Right lung (tissue), 2 donors: ENCODE measurements at regions not wholly inside any gene's neighbourhood (a gene's known extent, or its start where the extent isn't known, plus 50 kb on each side); places are given as distances from the start of the nearest gene placed in this dataset.

Source experiments
- DNase-seq, 2 donors: peaks; one replicate each; pipeline ENCODE4 v3.0.0-alpha.2; 2013

DNA sequence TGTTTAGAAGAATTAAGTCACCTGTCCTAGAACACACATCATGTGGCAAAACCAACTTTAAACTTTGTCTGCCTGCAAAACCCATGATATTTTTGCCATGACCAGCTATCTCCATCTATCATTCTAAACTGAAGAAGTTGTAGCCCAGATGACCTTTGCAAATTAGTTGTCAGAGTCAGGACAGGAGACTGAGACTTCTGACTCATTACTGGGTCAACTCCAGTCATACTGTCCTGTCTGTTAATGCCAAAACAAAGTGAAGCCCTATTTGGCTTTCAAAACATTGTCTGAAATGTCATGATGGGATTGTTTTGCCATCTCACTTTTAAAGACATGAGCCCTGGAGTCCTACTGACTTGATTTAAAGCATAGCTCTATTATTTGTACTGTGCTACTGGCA is 365.7 kb upstream of the CPEB2 start:
- DNase-seq: no peak

DNA sequence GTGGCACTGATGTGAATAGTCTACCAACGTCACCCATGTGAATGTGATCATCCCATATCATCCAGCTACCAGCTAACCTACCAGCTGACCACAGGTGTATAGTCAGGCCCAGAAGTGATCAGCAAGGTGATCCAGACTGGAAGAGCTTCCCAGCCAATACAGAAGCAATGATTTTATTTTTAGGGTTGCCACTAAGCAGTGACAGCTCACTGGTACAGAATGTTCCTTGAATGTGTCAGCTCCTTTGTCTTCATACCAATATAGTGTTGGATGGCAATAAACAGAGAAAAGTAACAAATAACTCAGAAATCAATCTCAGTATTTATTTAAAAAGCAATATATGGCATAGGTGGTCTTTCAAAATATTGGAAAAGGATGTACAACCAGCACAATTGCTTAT is 361.8 kb upstream of the CPEB2 start:
- no peak for DNase-seq

GRCh38 chr4:14641871-14642270 is 360.4 kb upstream of the CPEB2 start:
- no peak for DNase-seq

- no peak for DNase-seq
Measured at GRCh38 chr4:14644580-14645282, 357.6 kb upstream of the CPEB2 start.

GRCh38 chr4:14646831-14647230 is 355.4 kb upstream of the CPEB2 start:
- DNase-seq: no peak

GRCh38 chr4:14650127-14650526 is 352.2 kb upstream of the CPEB2 start:
- no peak for DNase-seq

- no peak for DNase-seq
Measured at GRCh38 chr4:14652522-14652921, 349.8 kb upstream of the CPEB2 start.

DNA sequence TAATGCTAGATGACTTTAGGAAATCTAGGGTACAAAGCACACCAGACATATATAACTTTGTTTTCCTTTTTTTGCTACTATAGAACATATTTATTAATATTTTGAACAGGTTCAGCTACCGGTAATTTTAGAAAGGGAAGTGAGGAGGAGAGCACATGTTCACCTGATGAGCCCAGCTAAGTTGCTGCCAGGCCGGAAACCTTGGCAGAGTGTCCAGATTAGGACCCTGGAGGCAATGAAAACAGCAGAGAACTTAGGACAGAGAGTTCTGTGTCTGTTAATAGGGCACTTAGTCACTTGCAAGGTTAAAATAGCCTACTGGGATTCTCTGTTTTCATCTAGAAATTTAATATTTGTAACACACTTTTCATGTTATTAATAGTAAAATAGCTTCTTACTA is 348.9 kb upstream of the CPEB2 start:
- no peak for DNase-seq

DNA sequence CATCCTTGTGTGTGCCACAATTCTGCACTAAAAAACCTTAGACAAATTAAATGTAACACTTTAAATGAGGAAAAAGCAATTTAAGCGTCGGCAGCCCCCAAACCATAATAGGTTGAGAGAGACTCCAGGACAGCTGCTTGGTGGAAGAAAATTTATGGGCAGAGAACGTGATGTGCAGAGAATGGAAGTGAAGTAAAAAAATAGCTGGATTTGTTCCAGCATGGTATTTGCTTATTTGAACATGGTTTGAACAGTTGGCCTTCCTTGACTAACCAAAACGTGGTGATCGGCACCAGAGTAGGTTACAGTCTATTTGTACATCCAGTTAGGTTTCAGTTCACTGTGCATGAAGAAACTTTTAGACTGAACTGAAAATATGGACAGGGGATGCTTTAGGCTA is 343.0 kb upstream of the CPEB2 start:
- no peak for DNase-seq

DNA sequence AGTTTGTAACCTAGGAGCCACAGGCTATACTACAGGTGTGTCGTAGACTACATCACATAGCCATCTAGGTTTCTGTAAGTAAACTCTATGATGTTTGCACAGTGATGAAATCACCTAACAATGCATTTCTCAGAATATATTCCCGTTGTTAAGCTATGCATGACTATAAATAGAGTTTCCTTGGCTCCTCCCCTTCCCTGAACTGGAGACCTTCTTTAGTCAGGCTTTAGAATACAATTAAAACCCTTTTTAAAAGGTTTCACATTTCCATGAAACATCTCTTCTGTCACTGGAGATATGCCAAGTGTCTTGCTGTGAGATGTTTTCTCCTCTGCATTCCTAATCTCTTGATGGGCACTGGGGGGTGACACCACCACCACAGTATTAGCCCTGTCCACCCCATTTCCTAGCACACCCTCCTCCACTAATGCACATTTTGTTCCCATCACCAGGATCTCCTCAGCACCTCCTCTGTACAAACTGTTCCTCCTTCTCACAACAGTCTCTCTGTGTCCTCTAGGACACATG is 334.6 kb upstream of the CPEB2 start:
- no peak for DNase-seq

DNA sequence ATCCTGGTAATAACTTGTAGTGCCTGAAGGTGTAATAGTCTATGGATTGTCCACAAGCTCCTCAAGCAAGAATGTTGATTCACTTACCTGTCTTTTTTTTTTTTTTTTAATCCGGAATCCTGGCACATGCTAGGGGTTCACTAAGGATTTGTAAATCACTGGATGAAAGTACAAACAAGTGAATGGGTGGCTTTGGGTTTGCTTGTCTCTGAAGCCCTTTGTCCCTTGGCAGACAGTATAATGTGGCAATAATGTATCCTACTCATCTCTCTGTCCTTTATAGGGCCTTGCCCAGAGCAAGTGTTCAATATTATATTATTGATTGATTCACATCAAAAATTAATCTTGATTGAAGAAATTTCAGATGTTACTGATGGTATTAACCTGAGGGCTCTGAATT is 334.0 kb upstream of the CPEB2 start:
- DNase-seq: no peak

DNA sequence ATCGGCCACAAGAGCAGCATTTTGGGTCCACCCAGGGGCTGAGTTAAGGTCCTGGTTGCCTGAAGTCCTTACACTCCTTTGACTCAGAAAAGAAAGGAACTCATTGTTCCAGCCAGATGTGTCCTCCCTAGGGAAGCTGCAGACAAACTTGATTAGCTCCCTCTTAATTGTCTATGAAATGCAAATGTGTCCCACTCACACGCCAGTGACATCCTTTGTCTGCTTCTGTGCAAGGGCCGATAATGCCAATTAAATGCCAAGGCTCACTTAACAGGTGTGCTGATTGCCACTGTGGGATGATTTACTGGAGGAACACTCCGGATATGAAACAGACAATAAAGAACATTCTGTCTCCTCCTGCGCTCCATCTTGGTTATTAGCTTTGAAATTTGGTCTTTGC is 332.9 kb upstream of the CPEB2 start:
- no peak for DNase-seq

- DNase-seq: no peak
Measured at GRCh38 chr4:14671146-14671545, 331.1 kb upstream of the CPEB2 start.

GRCh38 chr4:14675279-14675985 is 326.8 kb upstream of the CPEB2 start:
- DNase-seq: no peak

DNA sequence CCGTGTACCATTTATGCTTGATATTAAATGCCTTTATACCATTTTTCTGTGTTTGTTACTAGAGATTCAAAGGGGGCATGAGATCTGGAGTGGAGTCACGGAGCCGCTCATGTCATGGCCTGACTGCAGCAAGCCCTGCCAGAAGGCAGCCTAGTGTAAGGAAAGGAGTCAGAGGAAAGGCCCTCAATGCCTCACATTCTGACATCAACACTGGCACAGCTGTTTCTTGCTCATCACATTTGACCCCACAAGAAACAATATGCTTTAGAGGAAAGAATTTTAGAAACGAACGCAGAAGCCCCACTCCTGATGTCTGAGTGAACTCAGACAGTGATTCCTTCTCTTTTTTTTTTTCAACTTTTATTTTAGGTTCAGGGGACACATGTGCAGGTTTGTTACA is 322.4 kb upstream of the CPEB2 start:
- DNase-seq: no peak

- no peak for DNase-seq
Measured at GRCh38 chr4:14681330-14681729, 321.0 kb upstream of the CPEB2 start.

- DNase-seq: no peak
Measured at GRCh38 chr4:14693728-14694127, 308.6 kb upstream of the CPEB2 start.

DNA sequence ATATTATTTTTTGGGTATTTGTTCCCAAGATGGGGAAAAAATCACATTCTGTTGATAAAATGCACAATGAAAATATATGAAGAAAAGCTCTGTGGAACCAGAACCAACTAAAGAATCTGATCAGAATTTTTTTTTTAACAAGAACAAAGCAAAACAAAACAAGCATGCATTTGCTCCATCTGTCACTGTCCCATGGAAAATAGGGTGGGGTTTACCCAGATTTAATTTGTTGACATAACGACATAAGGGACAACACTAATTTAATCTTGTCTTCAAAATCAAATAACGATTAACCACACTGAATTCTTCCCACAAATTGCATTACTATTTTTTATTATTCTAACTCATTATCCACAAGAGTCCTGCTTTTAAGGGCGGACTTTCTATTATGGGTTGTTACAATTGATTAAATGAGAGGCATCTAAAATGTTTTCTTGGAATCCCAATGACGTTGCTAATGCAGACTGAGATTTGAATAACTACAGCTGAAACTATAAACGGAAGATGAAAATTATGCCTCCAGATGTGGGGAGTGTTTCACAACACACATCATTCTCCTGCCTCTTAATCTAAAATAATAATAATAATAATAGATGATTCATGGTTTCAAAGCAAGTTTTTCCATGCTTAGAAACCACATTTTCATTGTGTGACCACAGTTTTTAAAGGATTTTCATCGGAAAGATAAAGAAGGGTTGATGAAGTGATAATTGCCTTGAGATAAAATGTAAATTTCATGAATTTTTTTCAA is 307.0 kb upstream of the CPEB2 start:
- peak; percentile 38 to 56 for DNase-seq

DNA sequence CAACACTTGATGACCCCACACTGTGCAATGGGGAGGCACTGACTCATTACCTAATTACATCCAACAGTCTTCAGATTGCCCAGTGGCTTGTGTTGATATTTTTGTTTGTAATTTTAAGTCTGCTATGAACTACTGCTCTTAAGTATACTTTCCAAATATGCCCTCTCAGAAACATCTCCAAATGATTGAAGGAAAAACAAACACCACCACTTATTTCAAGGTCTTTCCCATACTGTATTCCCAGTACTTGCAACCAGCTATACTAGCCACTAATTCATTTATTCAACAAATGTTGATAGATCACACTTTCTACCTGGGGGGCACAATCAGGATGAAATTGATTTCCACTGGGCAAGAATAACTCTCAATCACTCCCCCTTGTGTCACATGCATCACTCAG is 302.2 kb upstream of the CPEB2 start:
- DNase-seq: no peak

- no peak for DNase-seq
Measured at GRCh38 chr4:14700544-14700943, 301.7 kb upstream of the CPEB2 start.

DNA sequence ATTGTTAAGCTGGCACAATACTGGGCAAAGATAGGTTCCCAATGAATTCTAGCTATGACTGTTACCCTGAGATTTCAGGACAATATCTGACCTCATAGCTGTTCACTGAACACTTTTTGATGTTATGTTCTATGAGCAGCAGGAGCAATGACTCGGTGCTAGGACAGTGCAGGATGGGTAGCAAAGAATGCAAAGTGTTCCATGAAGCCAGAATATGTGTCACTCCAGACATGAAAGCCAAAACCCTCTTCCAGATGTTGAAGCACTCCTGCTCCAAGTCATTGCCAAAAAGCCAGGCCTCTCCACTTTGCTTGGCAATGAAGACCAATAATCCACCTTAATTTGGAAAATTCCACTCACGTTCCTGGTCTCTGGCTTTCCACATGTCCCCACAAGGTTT is 300.9 kb upstream of the CPEB2 start:
- DNase-seq: no peak

- DNase-seq: no peak
Measured at GRCh38 chr4:14701896-14702295, 300.4 kb upstream of the CPEB2 start.

- no peak for DNase-seq
Measured at GRCh38 chr4:14708574-14708973, 293.7 kb upstream of the CPEB2 start.
